ENCODE measurements at regions not wholly inside any gene's neighbourhood (a gene's known extent, or its start where the extent isn't known, plus 50 kb on each side); places are given as distances from the start of the nearest gene placed in this dataset.

- TF ChIP-seq CTCF (IDR thresholded peaks at IDR 0.05) = no peak
- no peaks in the 10 kb centered on the region for H3K27me3 ChIP-seq
- H3K36me3 ChIP-seq = no peaks in the 10 kb centered on the region
- peaks cover 4% of the 10 kb centered on the region for H3K4me1 ChIP-seq
- no peak for DNase-seq
- H3K27ac ChIP-seq = no peak overlapping the region
- no peak overlapping the region for H3K4me3 ChIP-seq
- ATAC-seq = no peak
- intact Hi-C loops (cut with DNase I) = no loop called here
- H3K9me3 ChIP-seq = peaks cover 13% of the 10 kb centered on the region
These were observed 97.6 kb upstream of the TMEM178A start for GRCh38 chr2:39568116-39568515.

- no peak for DNase-seq
- H3K9me3 ChIP-seq = peaks cover 8% of the 10 kb centered on the region
- H3K4me1 ChIP-seq = peaks cover 4% of the 10 kb centered on the region
- no peak for ATAC-seq
- no peaks in the 10 kb centered on the region for H3K36me3 ChIP-seq
- TF ChIP-seq CTCF (IDR thresholded peaks at IDR 0.05) = no peak
- H3K27ac ChIP-seq = no peak overlapping the region
- H3K27me3 ChIP-seq = no peaks in the 10 kb centered on the region
- no peak overlapping the region for H3K4me3 ChIP-seq
- intact Hi-C loops (cut with DNase I) = no loop called here
These were observed 97.1 kb upstream of the TMEM178A start for GRCh38 chr2:39568561-39569006.

- no peaks in the 10 kb centered on the region for H3K27me3 ChIP-seq
- H3K36me3 ChIP-seq = no peaks in the 10 kb centered on the region
- TF ChIP-seq CTCF (IDR thresholded peaks at IDR 0.05) = no peak
- no peaks in the 10 kb centered on the region for H3K9me3 ChIP-seq
- H3K27ac ChIP-seq = no peak overlapping the region
- ATAC-seq (no peak), DNase-seq (no peak)
- H3K4me3 ChIP-seq = no peak overlapping the region
- H3K4me1 ChIP-seq = peaks cover 4% of the 10 kb centered on the region
- intact Hi-C loops (cut with DNase I) = no loop called here
These were observed 95.6 kb upstream of the TMEM178A start for GRCh38 chr2:39570130-39570555.

GRCh38 chr2:39570614-39571013 lies 95.1 kb upstream of the TMEM178A start:
- Histone ChIP-seq H3K4me3 (no peak overlapping the region), H3K9me3 (no peaks in the 10 kb centered on the region), H3K27ac (no peak overlapping the region), H3K36me3 (no peaks in the 10 kb centered on the region), H3K4me1 (peaks cover 4% of the 10 kb centered on the region), H3K27me3 (no peaks in the 10 kb centered on the region)
- no peak for DNase-seq
- intact Hi-C loops (cut with DNase I) = no loop called here
- TF ChIP-seq CTCF (IDR thresholded peaks at IDR 0.05) = no peak
- no peak for ATAC-seq

GRCh38 chr2:39571111-39571731 lies 94.5 kb upstream of the TMEM178A start:
- Histone ChIP-seq H3K4me1 (peaks cover 4% of the 10 kb centered on the region), H3K9me3 (no peaks in the 10 kb centered on the region), H3K36me3 (no peaks in the 10 kb centered on the region), H3K4me3 (no peak overlapping the region), H3K27me3 (no peaks in the 10 kb centered on the region), H3K27ac (no peak overlapping the region)
- TF ChIP-seq CTCF (IDR thresholded peaks at IDR 0.05) = no peak
- ATAC-seq (peak; percentile 41), DNase-seq (no peak)
- intact Hi-C loops (cut with DNase I) = no loop called here

- ATAC-seq (no peak), DNase-seq (no peak)
- Histone ChIP-seq H3K27me3 (no peaks in the 10 kb centered on the region), H3K4me3 (no peak overlapping the region), H3K4me1 (peaks cover 1% of the 10 kb centered on the region), H3K36me3 (no peaks in the 10 kb centered on the region), H3K27ac (no peak overlapping the region), H3K9me3 (no peaks in the 10 kb centered on the region)
- intact Hi-C loops (cut with DNase I) = no loop called here
- no peak for TF ChIP-seq CTCF (IDR thresholded peaks at IDR 0.05)
These were observed 92.4 kb upstream of the TMEM178A start for GRCh38 chr2:39573276-39573675.

Measured in upper lobe of right lung (tissue), 1 donor.